HEK293T (cell line): ENCODE measurements at regions not wholly inside any gene's neighbourhood (a gene's known extent, or its start where the extent isn't known, plus 50 kb on each side); places are given as distances from the start of the nearest gene placed in this dataset.

Experiments
- ELF4 ChIP-seq: fragments of 450-650 bp; IDR thresholded peaks from 2 replicates; pipeline ENCODE4 v1.6.1; 2017; ENCODE audit warnings: antibody characterized with exemption
- FOXK2 ChIP-seq: fragments of 450-650 bp; IDR thresholded peaks from 2 replicates; pipeline ENCODE4 v1.6.1; 2016; ENCODE audit warnings: mild to moderate bottlenecking
- LEF1 ChIP-seq: fragments of 450-650 bp; IDR thresholded peaks from 2 replicates; pipeline ENCODE4 v1.6.1; 2017; ENCODE audit warnings: mild to moderate bottlenecking, borderline replicate concordance
- NFRKB ChIP-seq: fragments of 450-650 bp; IDR thresholded peaks from 2 replicates; pipeline ENCODE4 v1.6.1; 2016; ENCODE audit warnings: mild to moderate bottlenecking, moderate library complexity
- SUZ12 ChIP-seq: fragments of 450-650 bp; IDR thresholded peaks from 2 replicates; pipeline ENCODE4 v1.6.1; 2016; ENCODE audit warnings: mild to moderate bottlenecking
- ZNF384 ChIP-seq: fragments of 450-650 bp; IDR thresholded peaks from 2 replicates; pipeline ENCODE4 v1.6.1; 2016

DNA sequence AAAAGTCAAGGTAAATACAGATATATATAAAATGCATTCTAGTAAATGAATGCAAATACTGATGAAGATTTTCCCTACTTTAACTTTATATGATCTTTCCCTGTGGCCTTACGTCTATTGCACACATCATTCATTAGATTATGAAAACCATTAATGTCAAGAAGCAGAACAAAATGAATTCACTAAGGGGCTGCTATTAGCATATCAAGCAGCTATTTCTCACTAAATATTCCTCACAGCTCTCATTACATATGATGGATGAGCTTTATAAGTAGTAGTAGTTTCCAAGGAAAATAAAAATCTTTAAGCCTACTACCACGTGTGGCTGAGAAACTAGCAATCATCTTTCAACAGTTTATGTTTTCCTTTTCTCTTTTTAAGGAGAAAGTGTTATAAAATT lies 702.8 kb upstream of the SLC39A10 start:
- TF ChIP-seq SUZ12 (no peak), ELF4 (no peak), NFRKB (no peak), FOXK2 (no peak), ZNF384 (no peak), LEF1 (no peak)
